Type B pancreatic cell (in vitro differentiated cells): ENCODE measurements at regions not wholly inside any gene's neighbourhood (a gene's known extent, or its start where the extent isn't known, plus 50 kb on each side); places are given as distances from the start of the nearest gene placed in this dataset.
A peak's percentile ranks its signal among the peaks of the same experiment; 100 is the strongest.
"Not testable (repeated sequence)": the region's sequence is repeated elsewhere in the genome, so short reads cannot be mapped to it uniquely, and the experiment has no call there.

Experiments
- DNase-seq: peaks from one replicate; pipeline ENCODE4 v3.0.0; 2021; ENCODE audit warnings: mixed read lengths; ENCODE audit not compliant: unreplicated experiment; ENCODE audit errors: extremely low spot score
- H3K27ac Mint-ChIP-seq: 2 replicates; pipeline ENCODE4 v1.8.0; 2021; ENCODE audit warnings: mild to moderate bottlenecking, mixed read lengths
- H3K27me3 Mint-ChIP-seq: 2 replicates; pipeline ENCODE4 v1.8.0; 2021; ENCODE audit warnings: mixed read lengths
- H3K36me3 Mint-ChIP-seq: 2 replicates; pipeline ENCODE4 v1.8.0; 2021; ENCODE audit warnings: mixed read lengths
- H3K4me1 Mint-ChIP-seq: one replicate; pipeline ENCODE4 v1.8.0; 2021; ENCODE audit warnings: mixed read lengths; ENCODE audit not compliant: unreplicated experiment
- H3K4me3 Mint-ChIP-seq: 2 replicates; pipeline ENCODE4 v1.8.0; 2021; ENCODE audit warnings: mild to moderate bottlenecking, mixed read lengths
- H3K9me3 Mint-ChIP-seq: 2 replicates; pipeline ENCODE4 v1.8.0; 2021; ENCODE audit warnings: mixed read lengths
- TF ChIP-seq, protein P1 (sequence below): fragments of 200-600 bp; sonication (generic); conservative IDR thresholded peaks from 2 replicates; pipeline ENCODE4 v1.5.0; 2021; ENCODE audit warnings: antibody characterized with exemption, mild to moderate bottlenecking

DNA sequence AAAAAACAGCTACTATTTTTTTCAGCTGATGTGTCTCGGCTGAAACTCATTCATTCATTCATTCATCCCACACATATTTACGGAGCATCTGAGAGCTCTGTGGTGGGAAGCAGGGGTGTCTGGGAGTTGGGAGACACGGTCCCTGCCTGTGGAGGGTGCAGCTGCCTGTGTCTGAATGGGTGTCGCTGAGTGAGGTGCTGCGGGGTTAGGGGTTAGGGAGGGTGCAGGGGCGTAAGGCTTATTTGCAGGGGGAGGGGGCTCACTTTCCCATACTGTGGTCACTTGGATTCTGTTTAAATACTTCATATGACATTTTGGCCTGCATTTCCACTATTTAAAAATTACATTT is 89.4 kb upstream of the ASB18 start:
- Mint-ChIP-seq H3K4me1 (peaks cover 12% of the 10 kb centered on the region), H3K27me3 (peaks cover 5% of the 10 kb centered on the region), H3K4me3 (no peak overlapping the region), H3K36me3 (no peaks in the 10 kb centered on the region), H3K27ac (no peak overlapping the region), H3K9me3 (no peaks in the 10 kb centered on the region)
- DNase-seq = no peak
- TF ChIP-seq, protein P1, sequence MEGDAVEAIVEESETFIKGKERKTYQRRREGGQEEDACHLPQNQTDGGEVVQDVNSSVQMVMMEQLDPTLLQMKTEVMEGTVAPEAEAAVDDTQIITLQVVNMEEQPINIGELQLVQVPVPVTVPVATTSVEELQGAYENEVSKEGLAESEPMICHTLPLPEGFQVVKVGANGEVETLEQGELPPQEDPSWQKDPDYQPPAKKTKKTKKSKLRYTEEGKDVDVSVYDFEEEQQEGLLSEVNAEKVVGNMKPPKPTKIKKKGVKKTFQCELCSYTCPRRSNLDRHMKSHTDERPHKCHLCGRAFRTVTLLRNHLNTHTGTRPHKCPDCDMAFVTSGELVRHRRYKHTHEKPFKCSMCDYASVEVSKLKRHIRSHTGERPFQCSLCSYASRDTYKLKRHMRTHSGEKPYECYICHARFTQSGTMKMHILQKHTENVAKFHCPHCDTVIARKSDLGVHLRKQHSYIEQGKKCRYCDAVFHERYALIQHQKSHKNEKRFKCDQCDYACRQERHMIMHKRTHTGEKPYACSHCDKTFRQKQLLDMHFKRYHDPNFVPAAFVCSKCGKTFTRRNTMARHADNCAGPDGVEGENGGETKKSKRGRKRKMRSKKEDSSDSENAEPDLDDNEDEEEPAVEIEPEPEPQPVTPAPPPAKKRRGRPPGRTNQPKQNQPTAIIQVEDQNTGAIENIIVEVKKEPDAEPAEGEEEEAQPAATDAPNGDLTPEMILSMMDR = no peak

DNA sequence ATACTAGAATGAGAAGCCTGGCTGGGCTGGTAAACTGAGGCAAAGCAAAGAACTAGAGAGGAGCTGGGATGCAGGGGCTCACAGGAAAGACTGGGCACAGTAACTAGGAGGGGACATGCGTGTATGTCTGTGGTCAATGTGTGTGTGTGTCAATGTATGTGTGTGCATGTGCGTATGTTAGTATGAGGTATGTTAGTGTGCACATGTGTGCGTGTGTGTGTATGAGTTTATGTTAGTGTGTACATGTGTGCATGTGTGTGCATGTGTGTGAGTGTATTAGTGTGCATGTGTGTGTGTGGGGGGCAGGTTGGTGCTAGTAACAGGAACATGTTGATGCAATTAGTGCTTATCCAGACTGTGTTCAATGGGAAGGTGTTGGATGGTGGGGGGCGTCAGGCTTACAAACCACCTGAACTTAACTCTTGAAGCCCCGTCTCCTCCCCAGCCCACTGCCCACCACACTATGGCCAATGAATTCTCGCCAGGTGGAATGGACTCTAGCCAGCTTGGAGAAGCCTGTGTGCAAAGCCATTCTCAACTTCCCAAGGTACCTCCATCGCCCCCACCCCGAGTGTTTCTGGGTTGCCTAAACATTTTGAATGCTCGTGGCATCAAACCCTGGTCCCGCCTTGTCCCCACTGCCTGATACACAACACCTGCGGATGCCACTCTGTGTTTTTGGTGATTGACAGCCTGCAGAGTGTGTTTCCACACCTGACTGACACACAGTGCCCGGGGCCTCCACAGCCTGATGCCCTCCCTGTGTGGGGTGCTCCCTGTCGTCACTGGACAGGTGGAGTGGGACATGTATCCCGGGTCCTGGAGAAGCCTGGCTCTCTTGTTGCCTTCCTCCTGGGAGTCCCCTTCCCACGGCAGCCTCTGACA is 90.1 kb upstream of the ASB18 start:
- Mint-ChIP-seq H3K4me3 (no peak overlapping the region), H3K9me3 (no peaks in the 10 kb centered on the region), H3K27ac (no peak overlapping the region), H3K27me3 (peaks cover 5% of the 10 kb centered on the region), H3K4me1 (peaks cover 13% of the 10 kb centered on the region), H3K36me3 (no peaks in the 10 kb centered on the region)
- TF ChIP-seq, protein P1 = no peak
- no peak for DNase-seq

- TF ChIP-seq, protein P1 = no peak
- H3K4me3 Mint-ChIP-seq = no peak overlapping the region
- peak overlapping the region; percentile 1 for H3K27ac Mint-ChIP-seq
- DNase-seq = no peak
- no peaks in the 10 kb centered on the region for H3K36me3 Mint-ChIP-seq
- H3K4me1 Mint-ChIP-seq = peaks cover 21% of the 10 kb centered on the region
- H3K9me3 Mint-ChIP-seq = no peaks in the 10 kb centered on the region
- H3K27me3 Mint-ChIP-seq = peaks cover 5% of the 10 kb centered on the region
Measured at GRCh38 chr2:236354973-236355595, 90.9 kb upstream of the ASB18 start.

- no peaks in the 10 kb centered on the region for H3K36me3 Mint-ChIP-seq
- H3K27me3 Mint-ChIP-seq = peaks cover 5% of the 10 kb centered on the region
- no peaks in the 10 kb centered on the region for H3K9me3 Mint-ChIP-seq
- H3K4me1 Mint-ChIP-seq = peaks cover 21% of the 10 kb centered on the region
- H3K27ac Mint-ChIP-seq = no peak overlapping the region
- TF ChIP-seq, protein P1 = no peak
- no peak for DNase-seq
- H3K4me3 Mint-ChIP-seq = no peak overlapping the region
Measured at GRCh38 chr2:236355911-236356310, 91.7 kb upstream of the ASB18 start.

DNA sequence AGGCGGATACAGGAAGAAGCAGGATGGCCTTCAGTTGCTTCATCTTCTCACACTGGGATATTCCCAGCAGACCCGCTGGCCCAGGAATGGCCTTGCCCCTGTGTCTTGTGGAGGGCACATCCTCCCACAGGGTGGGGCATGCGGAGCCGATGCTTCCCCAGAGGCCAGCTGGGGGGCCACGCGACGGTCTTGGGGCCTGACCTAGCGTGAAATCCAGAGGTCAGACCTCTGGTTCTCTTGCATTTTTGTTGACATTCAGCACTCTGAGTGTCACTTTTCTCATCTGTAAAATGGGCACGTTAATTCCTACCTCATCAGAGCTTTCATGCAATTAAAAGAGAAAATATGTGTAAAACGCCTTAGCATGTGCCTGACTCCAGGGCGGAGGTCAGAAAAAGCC is 92.1 kb upstream of the ASB18 start:
- peaks cover 21% of the 10 kb centered on the region for H3K4me1 Mint-ChIP-seq
- H3K27me3 Mint-ChIP-seq, H3K36me3 Mint-ChIP-seq, H3K27ac Mint-ChIP-seq, H3K4me3 Mint-ChIP-seq, DNase-seq, H3K9me3 Mint-ChIP-seq: not testable (repeated sequence)

GRCh38 chr2:236358482-236358881 is 94.3 kb upstream of the ASB18 start:
- DNase-seq, H3K4me3 Mint-ChIP-seq, H3K27me3 Mint-ChIP-seq, H3K9me3 Mint-ChIP-seq, H3K27ac Mint-ChIP-seq, H3K36me3 Mint-ChIP-seq: not testable (repeated sequence)
- peaks cover 15% of the 10 kb centered on the region for H3K4me1 Mint-ChIP-seq
